CD4-positive, alpha-beta T cell treated with Interleukin-10 for 1 hour (primary cell): ENCODE measurements at regions not wholly inside any gene's neighbourhood (a gene's known extent, or its start where the extent isn't known, plus 50 kb on each side); places are given as distances from the start of the nearest gene placed in this dataset.
"Not testable (repeated sequence)": the region's sequence is repeated elsewhere in the genome, so short reads cannot be mapped to it uniquely, and the experiment has no call there.

ENCODE experiments used
- DNase-seq: peaks from one replicate; pipeline ENCODE4 v3.0.0-alpha.2; 2020

DNA sequence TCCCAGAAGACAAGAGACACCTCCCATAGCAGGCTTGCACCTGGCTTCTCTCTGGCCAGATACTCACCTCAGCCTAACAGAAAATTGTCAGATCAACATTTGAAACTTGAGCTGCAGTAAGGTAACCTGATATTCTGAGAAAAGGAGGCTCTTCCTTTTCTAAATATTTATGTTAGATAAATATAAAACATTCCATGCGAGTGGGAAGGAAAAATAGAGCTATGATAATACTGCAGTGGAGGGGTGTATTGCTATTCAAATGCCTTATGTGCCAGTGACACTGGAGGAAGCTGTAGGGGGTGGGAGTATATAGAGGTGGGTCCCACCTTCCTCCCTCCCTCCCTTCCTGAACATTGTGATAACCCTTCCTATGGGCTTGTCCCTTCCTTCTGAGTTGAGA is 515.5 kb upstream of the CHAC2 start:
- no peak for DNase-seq

DNA sequence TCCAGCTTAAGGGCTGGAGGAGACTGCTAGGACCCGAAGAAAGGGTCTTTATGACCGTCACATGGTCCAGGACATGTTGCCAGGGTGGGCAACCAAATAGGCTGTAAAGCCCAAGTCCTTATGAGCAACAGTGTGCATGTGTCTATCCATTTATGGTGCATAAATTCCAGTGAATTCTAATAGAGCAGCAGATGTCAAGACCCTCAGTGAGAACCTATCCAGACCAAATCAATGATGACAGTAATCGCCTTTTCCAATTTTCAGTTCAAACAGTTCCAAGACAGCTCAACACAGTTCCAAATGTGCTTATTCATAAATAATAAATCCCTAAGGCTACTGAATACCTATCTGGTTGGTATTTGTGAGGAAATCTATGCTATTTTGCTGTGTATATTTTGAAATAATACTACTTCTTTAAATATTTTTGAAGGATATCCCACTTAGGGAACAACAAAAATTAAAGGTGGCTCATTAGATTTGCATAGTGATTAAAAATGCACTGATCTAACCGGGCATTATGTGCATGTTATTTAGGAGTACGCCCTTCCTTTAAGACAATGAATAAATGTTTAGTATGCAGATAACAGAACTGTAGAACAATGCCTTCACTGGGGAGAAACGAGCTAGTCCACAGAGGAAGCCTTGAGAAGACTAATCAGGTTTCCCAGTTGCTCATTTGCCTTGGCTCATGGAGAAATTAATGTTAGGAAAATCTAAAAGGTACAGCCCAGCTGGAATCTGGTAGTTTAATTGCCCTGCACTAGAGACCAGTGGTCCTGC is 519.5 kb upstream of the CHAC2 start:
- no peak for DNase-seq

DNA sequence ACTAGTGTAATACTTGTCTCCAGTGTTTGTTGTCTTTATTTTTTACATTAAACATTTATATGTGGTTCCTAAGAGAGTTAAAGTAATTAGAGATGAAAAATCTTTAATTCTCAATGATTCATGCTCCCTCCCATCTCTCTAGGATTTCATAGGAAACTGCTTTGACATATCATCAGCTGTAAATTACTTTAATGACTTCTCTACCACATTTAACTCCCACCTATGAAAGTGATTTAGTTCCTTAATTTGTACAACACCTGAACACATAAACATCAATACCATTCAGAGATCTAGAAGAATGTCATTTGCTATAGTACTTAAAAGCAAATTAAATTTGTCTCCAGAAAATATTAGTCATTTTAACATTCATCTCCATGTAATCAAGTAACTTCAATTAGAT is 524.2 kb upstream of the CHAC2 start:
- no peak for DNase-seq

DNA sequence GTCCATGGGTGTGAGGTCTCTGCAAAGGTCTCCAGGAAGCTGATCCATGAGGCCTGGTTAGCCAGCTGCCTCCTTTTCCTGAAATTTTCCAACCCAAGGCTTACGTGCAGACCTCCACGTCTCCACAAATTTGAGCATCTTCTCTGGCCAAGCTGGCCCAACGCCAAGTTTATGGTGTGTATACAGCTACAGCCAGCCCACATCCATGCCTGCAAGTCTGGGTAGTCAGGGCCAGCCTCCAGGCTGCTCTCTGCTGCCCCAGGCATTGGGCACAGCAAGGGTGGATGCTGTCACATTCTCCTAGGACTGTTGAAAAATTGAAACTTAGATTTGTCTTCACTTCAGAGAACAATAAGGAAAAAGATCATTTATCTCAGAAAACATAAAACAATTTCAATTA is 525.5 kb upstream of the CHAC2 start:
- DNase-seq: no peak

- DNase-seq: no peak
Observed at GRCh38 chr2:53235836-53236582, 531.6 kb upstream of the CHAC2 start.

GRCh38 chr2:53234548-53234903 is 533.1 kb upstream of the CHAC2 start:
- no peak for DNase-seq

GRCh38 chr2:53233759-53234547 is 533.7 kb upstream of the CHAC2 start:
- DNase-seq: no peak

DNA sequence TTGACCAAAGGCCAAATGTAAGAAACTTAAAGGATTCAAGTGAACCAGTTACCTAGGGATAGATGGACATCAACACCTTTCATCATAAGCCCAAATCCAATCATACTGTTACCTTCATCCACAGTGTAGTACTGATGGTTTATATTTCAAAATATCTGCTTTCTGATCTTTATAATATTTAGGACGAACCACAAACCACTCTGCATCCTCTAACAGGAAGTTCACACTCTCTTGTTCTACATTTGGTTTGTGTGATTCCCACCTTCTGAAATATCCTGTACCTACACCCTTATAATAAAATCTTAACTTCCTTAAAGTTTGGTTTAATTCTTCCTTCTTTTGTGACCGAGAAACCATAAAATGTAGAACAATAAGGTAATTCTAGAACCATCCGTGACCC is 535.7 kb upstream of the CHAC2 start:
- DNase-seq: no peak

DNA sequence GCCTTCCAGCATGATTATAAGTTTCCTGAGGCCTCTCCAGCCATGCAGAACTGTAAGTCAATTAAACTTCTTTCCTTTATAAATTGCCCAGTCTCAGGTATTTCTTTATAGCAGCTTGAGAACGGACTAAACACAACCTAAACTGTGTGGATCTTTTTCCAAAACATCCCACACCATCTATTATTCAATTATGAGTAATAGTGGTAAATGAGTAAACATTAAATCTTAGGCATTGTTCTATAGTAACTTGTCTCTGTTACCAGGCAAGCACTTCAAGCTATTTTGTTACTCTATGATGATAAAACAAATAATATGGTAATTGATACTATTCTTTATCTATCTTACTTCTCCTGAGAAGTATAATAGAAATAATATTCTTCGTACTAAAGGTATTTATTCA is 536.9 kb upstream of the CHAC2 start:
- DNase-seq: no peak

GRCh38 chr2:53227535-53227934 is 540.1 kb upstream of the CHAC2 start:
- no peak for DNase-seq

DNA sequence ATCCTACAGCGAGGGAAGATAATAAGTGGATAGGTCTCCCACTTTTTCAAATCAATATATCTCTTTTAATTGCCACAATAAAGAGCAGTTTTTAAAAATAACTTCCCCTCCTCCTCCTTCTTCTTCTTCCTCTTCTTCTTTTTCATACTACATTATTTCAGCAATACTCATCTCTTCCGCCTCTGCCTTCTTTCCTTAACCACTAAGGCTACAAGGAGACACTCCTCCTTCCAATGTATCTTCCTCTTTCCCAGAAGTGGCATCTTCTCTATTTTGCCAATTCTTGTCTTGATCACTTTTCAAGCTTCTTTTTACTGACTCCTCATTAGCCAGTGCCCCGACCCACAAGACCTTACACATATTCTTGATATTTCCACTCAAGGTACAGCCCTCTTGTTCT is 546.6 kb upstream of the CHAC2 start:
- DNase-seq: no peak

GRCh38 chr2:53217250-53217649 is 550.4 kb upstream of the CHAC2 start:
- no peak for DNase-seq

DNA sequence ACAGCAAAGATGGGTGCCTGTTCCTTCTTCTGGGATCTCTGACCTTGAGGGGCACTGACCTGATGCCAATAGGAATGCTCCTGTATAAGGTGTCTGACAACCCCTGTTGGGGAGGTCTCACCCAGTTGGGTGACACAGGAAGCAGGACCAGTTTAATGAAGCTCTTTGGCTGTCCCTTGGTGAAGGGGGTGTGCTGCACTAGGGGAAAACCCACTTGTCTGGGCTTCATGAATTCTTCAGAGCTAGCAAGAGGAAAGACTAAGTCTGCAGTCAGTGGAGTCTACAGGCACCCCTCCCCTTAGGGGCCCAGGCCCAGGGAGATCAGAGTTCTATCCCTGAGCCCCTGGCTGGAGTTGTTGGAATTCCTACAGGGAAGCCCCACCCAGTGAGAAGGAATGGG is 550.8 kb upstream of the CHAC2 start:
- DNase-seq: no peak

DNA sequence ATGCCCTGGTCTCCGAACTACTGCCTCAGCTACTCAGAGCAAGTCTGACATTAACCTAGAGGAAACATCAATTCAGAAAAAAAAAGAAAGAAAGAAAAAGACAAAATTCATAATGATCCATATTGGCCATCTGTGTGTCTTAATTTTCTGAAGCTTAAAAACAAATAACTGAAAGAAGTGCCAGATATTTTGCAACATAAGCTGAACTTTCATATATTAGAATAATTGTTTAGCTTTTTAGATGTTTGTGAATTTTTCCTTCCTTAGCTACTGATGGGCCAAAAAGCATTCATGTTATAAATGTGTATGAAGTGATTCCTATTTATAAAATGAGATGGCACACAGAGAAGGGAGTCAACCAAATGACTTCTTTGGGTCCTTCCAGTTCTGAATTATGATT is 555.0 kb upstream of the CHAC2 start:
- DNase-seq: no peak

DNA sequence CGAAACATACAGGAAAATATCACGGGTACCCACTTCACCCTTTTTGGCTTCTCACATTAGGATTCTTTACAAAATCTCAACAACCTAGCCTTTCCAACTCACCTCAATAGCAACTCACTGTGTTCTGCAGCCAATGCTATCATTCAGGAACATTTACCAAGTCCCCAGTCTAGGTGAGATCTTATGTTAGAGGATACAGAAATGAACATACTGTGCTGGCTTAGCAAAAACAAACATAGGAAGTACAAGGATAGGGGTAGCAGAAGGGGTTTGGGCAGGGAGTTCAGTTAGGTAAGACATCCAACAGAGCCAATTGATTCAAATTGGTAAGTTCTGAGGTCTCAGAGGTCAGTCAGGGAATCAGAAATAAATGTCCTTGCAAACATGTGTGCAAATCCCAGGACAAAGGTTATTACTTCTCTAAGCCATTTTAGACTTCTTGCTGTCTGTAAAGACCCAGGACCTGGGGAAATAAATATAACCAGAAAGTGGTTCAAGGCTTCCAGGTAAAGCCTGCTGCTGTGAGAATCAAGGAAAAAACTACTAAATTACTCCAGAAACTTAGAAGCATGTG is 556.3 kb upstream of the CHAC2 start:
- no peak for DNase-seq

- DNase-seq: no peak
Observed at GRCh38 chr2:53210538-53210937, 557.1 kb upstream of the CHAC2 start.

GRCh38 chr2:53209679-53210458 is 557.7 kb upstream of the CHAC2 start:
- no peak for DNase-seq

DNA sequence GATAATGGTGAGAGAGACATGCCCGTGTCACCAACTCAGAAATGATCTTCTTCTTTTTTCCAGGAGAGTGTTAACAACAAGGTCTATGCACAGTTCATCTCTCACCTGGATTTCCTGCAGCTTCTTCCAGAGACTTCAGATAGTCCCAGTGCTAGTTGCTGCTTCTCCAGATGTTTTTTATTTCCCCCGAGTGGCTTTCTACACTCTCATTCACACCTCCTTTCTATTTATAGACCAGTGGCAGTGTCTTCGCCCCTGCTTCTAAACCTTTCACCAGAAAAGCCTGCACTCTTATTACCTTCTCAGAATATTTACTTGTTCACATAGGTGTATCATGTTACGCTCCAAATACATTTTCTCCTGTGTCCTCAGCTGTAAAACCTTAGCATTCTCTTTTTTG is 558.8 kb upstream of the CHAC2 start:
- DNase-seq: no peak

GRCh38 chr2:53206226-53206625 is 561.4 kb upstream of the CHAC2 start:
- DNase-seq: not testable (repeated sequence)

DNA sequence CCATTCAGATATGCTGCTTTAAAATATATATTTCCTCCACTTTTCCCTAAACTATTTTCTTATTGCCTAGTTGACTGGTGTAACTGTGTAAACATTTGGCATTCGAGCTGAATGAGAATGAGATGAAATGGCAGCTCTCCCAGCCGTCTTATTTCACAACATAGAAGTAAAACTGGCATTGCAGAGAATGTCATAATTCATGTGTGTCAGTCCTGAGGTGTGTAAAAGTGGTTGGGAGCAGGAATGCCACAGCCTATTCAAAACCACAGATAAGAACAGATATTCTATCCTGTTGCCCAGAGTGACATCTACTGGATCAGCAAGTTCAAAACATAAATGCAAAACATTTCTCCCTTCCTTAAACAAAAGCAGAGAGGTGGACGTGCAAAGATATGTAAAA is 565.5 kb upstream of the CHAC2 start:
- DNase-seq: no peak

- no peak for DNase-seq
Observed at GRCh38 chr2:53200072-53200471, 567.5 kb upstream of the CHAC2 start.

- no peak for DNase-seq
Observed at GRCh38 chr2:53188851-53189510, 578.6 kb upstream of the CHAC2 start.
